Loucy (cell line): ENCODE measurements at regions not wholly inside any gene's neighbourhood (a gene's known extent, or its start where the extent isn't known, plus 50 kb on each side); places are given as distances from the start of the nearest gene placed in this dataset.

Experiments
- H2AFZ ChIP-seq: fragments of 200-600 bp; sonication (generic); 2 replicates; pipeline ENCODE4 v1.6.0; 2016; ENCODE audit warnings: antibody characterized with exemption, mild to moderate bottlenecking, low read length, moderate library complexity
- H3F3A ChIP-seq: fragments of 200-600 bp; 2 replicates; pipeline ENCODE4 v1.6.0; 2016; ENCODE audit warnings: antibody characterized with exemption, low read depth, mild to moderate bottlenecking
- H3K27me3 ChIP-seq: fragments of 200-600 bp; sonication (generic); 2 replicates; pipeline ENCODE4 v1.6.1; 2014; ENCODE audit warnings: low read length, mild to moderate bottlenecking; ENCODE audit not compliant: insufficient read depth, poor library complexity, severe bottlenecking
- H3K36me3 ChIP-seq: fragments of 200-600 bp; sonication (generic); 2 replicates; pipeline ENCODE4 v1.6.1; 2016; ENCODE audit warnings: low read length; ENCODE audit not compliant: insufficient read depth
- H3K4me1 ChIP-seq: fragments of 200-600 bp; sonication (generic); 2 replicates; pipeline ENCODE4 v1.5.1; 2014; ENCODE audit warnings: low read length, mild to moderate bottlenecking; ENCODE audit not compliant: insufficient read depth, poor library complexity, severe bottlenecking
- H3K4me2 ChIP-seq: fragments of 200-600 bp; sonication (generic); 2 replicates; pipeline ENCODE4 v1.6.0; 2014; ENCODE audit warnings: antibody characterized with exemption, low read length, low read depth, mild to moderate bottlenecking; ENCODE audit not compliant: poor library complexity, severe bottlenecking
- H3K4me3 ChIP-seq: fragments of 200-600 bp; sonication (generic); 2 replicates; pipeline ENCODE4 v1.5.1; 2014; ENCODE audit warnings: low read length, mild to moderate bottlenecking, mixed read lengths; ENCODE audit not compliant: poor library complexity, severe bottlenecking
- H3K79me2 ChIP-seq: fragments of 200-600 bp; sonication (generic); 2 replicates; pipeline ENCODE4 v1.6.1; 2014; ENCODE audit warnings: low read length; ENCODE audit not compliant: insufficient read depth
- H3K9ac ChIP-seq: fragments of 200-600 bp; sonication (generic); 2 replicates; pipeline ENCODE4 v1.6.0; 2014; ENCODE audit warnings: mild to moderate bottlenecking, low read depth, low read length, moderate library complexity; ENCODE audit not compliant: poor library complexity, severe bottlenecking
- H3K9me2 ChIP-seq: fragments of 200-600 bp; sonication (generic); replicated peaks from 2 replicates; pipeline ENCODE4 v1.6.1; 2016; ENCODE audit warnings: low read depth, low read length, mixed read lengths
- H3K9me3 ChIP-seq: fragments of 200-600 bp; sonication (generic); 2 replicates; pipeline ENCODE4 v1.6.1; 2014; ENCODE audit warnings: mild to moderate bottlenecking, antibody characterized with exemption, low read length, low read depth; ENCODE audit not compliant: insufficient read depth
- H4K20me1 ChIP-seq: fragments of 200-600 bp; sonication (generic); 2 replicates; pipeline ENCODE4 v1.6.0; 2014; ENCODE audit warnings: antibody characterized with exemption, low read length, mild to moderate bottlenecking; ENCODE audit not compliant: insufficient read depth, poor library complexity, severe bottlenecking
- EZH2phosphoT487 ChIP-seq: fragments of 200-600 bp; IDR thresholded peaks from 2 replicates; pipeline ENCODE4 v1.6.1; 2018; ENCODE audit warnings: antibody characterized with exemption, mild to moderate bottlenecking, moderate library complexity, borderline replicate concordance
- TF ChIP-seq, protein P1 (sequence below): fragments of 200-600 bp; sonication (generic); conservative IDR thresholded peaks from 2 replicates; pipeline ENCODE4 v1.5.1; 2014; ENCODE audit warnings: mild to moderate bottlenecking, antibody characterized with exemption, low read length

DNA sequence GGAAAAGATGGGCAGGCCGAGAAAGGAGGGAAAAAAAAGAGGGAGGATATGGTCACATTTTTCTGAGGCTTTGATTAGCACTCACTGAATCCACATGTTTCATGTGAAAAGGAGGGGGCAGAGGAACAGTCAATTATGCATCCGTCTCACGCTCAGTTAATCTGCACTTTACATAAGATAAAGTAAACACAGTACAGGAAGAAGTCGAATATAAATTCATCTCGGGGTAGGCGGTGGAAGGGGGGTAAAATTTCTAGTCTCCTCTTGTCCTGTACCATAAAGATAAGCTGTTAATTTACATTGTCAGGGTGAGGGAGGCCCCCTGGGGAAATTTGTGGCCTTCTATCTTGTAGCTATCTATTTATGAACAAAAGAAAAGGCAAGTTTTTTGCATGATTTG lies 73.1 kb upstream of the CES5A start:
- H3K79me2 ChIP-seq, result no peaks in the 10 kb centered on the region
- TF ChIP-seq, protein P1, sequence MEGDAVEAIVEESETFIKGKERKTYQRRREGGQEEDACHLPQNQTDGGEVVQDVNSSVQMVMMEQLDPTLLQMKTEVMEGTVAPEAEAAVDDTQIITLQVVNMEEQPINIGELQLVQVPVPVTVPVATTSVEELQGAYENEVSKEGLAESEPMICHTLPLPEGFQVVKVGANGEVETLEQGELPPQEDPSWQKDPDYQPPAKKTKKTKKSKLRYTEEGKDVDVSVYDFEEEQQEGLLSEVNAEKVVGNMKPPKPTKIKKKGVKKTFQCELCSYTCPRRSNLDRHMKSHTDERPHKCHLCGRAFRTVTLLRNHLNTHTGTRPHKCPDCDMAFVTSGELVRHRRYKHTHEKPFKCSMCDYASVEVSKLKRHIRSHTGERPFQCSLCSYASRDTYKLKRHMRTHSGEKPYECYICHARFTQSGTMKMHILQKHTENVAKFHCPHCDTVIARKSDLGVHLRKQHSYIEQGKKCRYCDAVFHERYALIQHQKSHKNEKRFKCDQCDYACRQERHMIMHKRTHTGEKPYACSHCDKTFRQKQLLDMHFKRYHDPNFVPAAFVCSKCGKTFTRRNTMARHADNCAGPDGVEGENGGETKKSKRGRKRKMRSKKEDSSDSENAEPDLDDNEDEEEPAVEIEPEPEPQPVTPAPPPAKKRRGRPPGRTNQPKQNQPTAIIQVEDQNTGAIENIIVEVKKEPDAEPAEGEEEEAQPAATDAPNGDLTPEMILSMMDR, result no peak
- no peak for TF ChIP-seq EZH2phosphoT487

DNA sequence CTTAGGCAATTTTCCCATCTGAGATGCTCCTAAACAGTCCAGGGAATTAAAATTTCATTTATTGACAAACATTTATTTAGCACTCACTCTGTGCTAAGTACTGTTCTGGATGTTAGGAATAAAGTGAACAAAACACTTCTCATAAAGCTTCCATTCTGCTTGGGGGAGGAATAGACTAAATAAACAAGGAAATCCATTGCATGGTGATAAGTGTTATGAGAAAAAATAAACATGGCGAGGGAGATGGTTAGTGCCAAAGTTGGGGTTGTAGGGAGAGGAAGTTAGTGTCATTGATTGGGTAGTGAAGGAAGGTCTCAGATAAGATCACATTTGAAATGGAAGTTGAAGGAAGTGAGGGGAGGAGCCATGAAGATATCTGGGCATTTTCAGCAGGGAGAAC lies 72.2 kb upstream of the CES5A start:
- H3K36me3 ChIP-seq, result no peaks in the 10 kb centered on the region
- no peak overlapping the region for H3K9ac ChIP-seq
- H3F3A ChIP-seq, result no peaks in the 10 kb centered on the region
- no peaks in the 10 kb centered on the region for H3K79me2 ChIP-seq
- no peaks in the 10 kb centered on the region for H3K27me3 ChIP-seq
- no peak overlapping the region for H2AFZ ChIP-seq
- no peaks in the 10 kb centered on the region for H3K9me2 ChIP-seq
- no peaks in the 10 kb centered on the region for H3K9me3 ChIP-seq
- no peaks in the 10 kb centered on the region for H4K20me1 ChIP-seq
- H3K4me1 ChIP-seq, result no peaks in the 10 kb centered on the region
- TF ChIP-seq EZH2phosphoT487, result no peak
- TF ChIP-seq, protein P1, result no peak
- H3K4me2 ChIP-seq, result no peak overlapping the region
- H3K4me3 ChIP-seq, result no peak overlapping the region

More for the DNA sequence above, 73.1 kb upstream of the CES5A start:
- Histone ChIP-seq H3K4me2 (no peak overlapping the region), H3K27me3 (no peaks in the 10 kb centered on the region), H2AFZ (no peak overlapping the region), H3K4me1 (no peaks in the 10 kb centered on the region), H3K9ac (no peak overlapping the region), H3K9me3 (no peaks in the 10 kb centered on the region), H4K20me1 (no peaks in the 10 kb centered on the region), H3K9me2 (no peaks in the 10 kb centered on the region), H3F3A (no peaks in the 10 kb centered on the region), H3K4me3 (no peak overlapping the region), H3K36me3 (no peaks in the 10 kb centered on the region)

DNA sequence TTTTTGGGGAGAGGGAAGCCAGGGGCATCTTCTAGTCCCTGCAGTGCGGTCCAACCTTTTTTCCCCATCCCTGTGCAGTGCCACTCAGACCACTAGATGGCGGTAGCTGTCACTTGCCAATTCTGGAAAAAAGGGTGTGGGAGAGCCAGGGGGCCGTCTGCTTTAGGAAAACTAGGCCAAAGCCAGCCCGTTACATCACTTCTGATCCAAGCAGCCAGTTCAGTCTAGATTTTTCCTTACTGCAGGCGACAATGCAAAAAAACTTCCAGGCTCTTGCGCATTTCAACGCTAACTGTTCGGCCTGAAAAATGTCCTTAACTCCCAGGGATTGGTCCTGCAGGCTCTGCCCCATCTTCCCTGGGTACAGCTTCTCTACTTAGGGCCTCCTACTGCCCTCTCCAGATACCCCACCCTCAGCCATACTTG lies 69.2 kb upstream of the CES5A start:
- Histone ChIP-seq H3K9ac (no peak overlapping the region), H2AFZ (no peak overlapping the region), H3K27me3 (no peaks in the 10 kb centered on the region), H3K9me3 (no peaks in the 10 kb centered on the region), H3K4me1 (no peaks in the 10 kb centered on the region), H3K36me3 (no peaks in the 10 kb centered on the region), H3K79me2 (no peaks in the 10 kb centered on the region), H3K4me2 (no peak overlapping the region), H3F3A (no peaks in the 10 kb centered on the region), H3K4me3 (no peak overlapping the region), H3K9me2 (no peaks in the 10 kb centered on the region), H4K20me1 (no peaks in the 10 kb centered on the region)
- no peak for TF ChIP-seq EZH2phosphoT487
- TF ChIP-seq, protein P1, result peak; percentile 98
